Endothelial cell of umbilical vein (primary cell): ENCODE measurements at regions not wholly inside any gene's neighbourhood (a gene's known extent, or its start where the extent isn't known, plus 50 kb on each side); places are given as distances from the start of the nearest gene placed in this dataset.

Experiments
- BruUV-seq: library from RNA; stranded (reverse); fragments of 400-500 nt; replicated peaks from 2 replicates; lab custom pipeline; 2021; lab: Mats Ljungman, UMichigan
- CTCF ChIA-PET: fragments of 300-600, 350-600 bp; sonication (Branson Sonifier 250); formaldehyde crosslinking; loops from one replicate; lab custom pipeline; 2021; ENCODE audit warnings: antibody characterized with exemption, inconsistent platforms; lab: Charles Lee
- POLR2A ChIA-PET: fragments of 300-600, 350-600 bp; sonication (Branson Sonifier 250); formaldehyde crosslinking; loops from one replicate; lab custom pipeline; 2021; ENCODE audit warnings: antibody characterized with exemption, inconsistent platforms; lab: Charles Lee
- DNase-seq: peaks from one replicate; pipeline ENCODE4 v3.0.0-alpha.2; 2011; ENCODE audit warnings: low read depth, low spot score
- FAIRE-seq: peaks from 2 replicates; lab custom pipeline; 2011; peaks lifted over from hg19 to GRCh38; lab: Jason Lieb, UNC
- H2AFZ ChIP-seq: 2 replicates; pipeline ENCODE4 v1.6.0; 2012; ENCODE audit warnings: low read depth, low read length, control low read depth, inconsistent platforms
- H3K27ac ChIP-seq: 2 replicates; pipeline ENCODE4 v1.5.1; 2011; ENCODE audit warnings: low read depth, mild to moderate bottlenecking, control low read depth, low read length, moderate library complexity; ENCODE audit not compliant: insufficient read depth
- H3K27me3 ChIP-seq, 2 experiments: 2 replicates each; pipeline versions ENCODE4 v1.6.0 to v1.6.1; 2011; ENCODE audit warnings: low read length in 2 of 2, mixed read lengths in 1 of 2; ENCODE audit not compliant: control insufficient read depth in 2 of 2, insufficient read depth in 2 of 2
- H3K36me3 ChIP-seq, 2 experiments: 2 replicates in 1 of 2; 3 replicates in 1 of 2; pipeline ENCODE4 v1.5.1; 2011; ENCODE audit warnings: low read length in 2 of 2, mild to moderate bottlenecking in 1 of 2, moderate library complexity in 1 of 2; ENCODE audit not compliant: control insufficient read depth in 2 of 2, insufficient read depth in 2 of 2; ENCODE audit errors: extremely low read depth in 1 of 2
- H3K4me1 ChIP-seq: 3 replicates; pipeline ENCODE4 v1.5.1; 2011; ENCODE audit warnings: mild to moderate bottlenecking, low read length; ENCODE audit not compliant: control insufficient read depth, insufficient read depth; ENCODE audit errors: extremely low read depth
- H3K4me2 ChIP-seq: 2 replicates; pipeline ENCODE4 v1.6.1; 2011; ENCODE audit warnings: low read length, control low read depth, mixed read lengths; ENCODE audit not compliant: insufficient read depth
- H3K4me3 ChIP-seq, 3 experiments: fragments of 200-600 bp in 1 of 3; sonication (generic), shearing (Covaris generic) in 1 of 3; replicated peaks in 1 of 3; 2 replicates each; pipeline ENCODE4 v1.5.1; 2011 to 2016; ENCODE audit warnings: control low read depth in 3 of 3, low read length in 3 of 3, mild to moderate bottlenecking in 2 of 3, inconsistent platforms in 1 of 3, low read depth in 1 of 3, moderate library complexity in 1 of 3; ENCODE audit not compliant: insufficient read depth in 1 of 3
- H3K79me2 ChIP-seq: 2 replicates; pipeline ENCODE4 v1.6.0; 2012; ENCODE audit warnings: low read length, inconsistent platforms; ENCODE audit not compliant: control insufficient read depth, insufficient read depth
- H3K9ac ChIP-seq: replicated peaks from 2 replicates; pipeline ENCODE3; 2011; ENCODE audit warnings: low read length, control low read depth; ENCODE audit not compliant: insufficient read depth; ENCODE audit errors: extremely low read depth
- H3K9me1 ChIP-seq: replicated peaks from 3 replicates; pipeline ENCODE4 v1.6.0; 2011; ENCODE audit warnings: mild to moderate bottlenecking, low read length; ENCODE audit not compliant: control insufficient read depth, insufficient read depth; ENCODE audit errors: extremely low read depth
- H3K9me3 ChIP-seq: replicated peaks from 2 replicates; pipeline ENCODE4 v1.5.1; 2012; ENCODE audit warnings: low read length, inconsistent platforms; ENCODE audit not compliant: control insufficient read depth, insufficient read depth
- H4K20me1 ChIP-seq: replicated peaks from 2 replicates; pipeline ENCODE3; 2011; ENCODE audit warnings: mild to moderate bottlenecking, low read length; ENCODE audit not compliant: control insufficient read depth, insufficient read depth; ENCODE audit errors: extremely low read depth
- CTCF ChIP-seq, 2 donors: IDR thresholded peaks; 1 replicate in 1 of 2; 2 replicates in 1 of 2; pipeline ENCODE4 v1.5.1; 2011; ENCODE audit warnings: low read length in 2 of 2, mild to moderate bottlenecking in 2 of 2, moderate library complexity in 2 of 2, control low read depth in 1 of 2, inconsistent platforms in 1 of 2, low read depth in 1 of 2; ENCODE audit not compliant: insufficient read depth in 1 of 2; ENCODE audit errors: extremely low read depth in 1 of 2
- EZH2 ChIP-seq: IDR thresholded peaks from 2 replicates; pipeline ENCODE4 v1.6.1; 2012; ENCODE audit warnings: borderline replicate concordance, low read depth, mild to moderate bottlenecking, moderate library complexity, low read length, inconsistent platforms; ENCODE audit not compliant: severe bottlenecking
- FOS ChIP-seq: IDR thresholded peaks from 2 replicates; pipeline ENCODE4 v1.6.1; 2011; ENCODE audit warnings: mild to moderate bottlenecking, low read length, moderate library complexity, borderline replicate concordance; ENCODE audit not compliant: insufficient read depth
- GATA2 ChIP-seq: IDR thresholded peaks from 2 replicates; pipeline ENCODE4 v1.7.0; 2011; ENCODE audit warnings: low read depth, mild to moderate bottlenecking, moderate library complexity, mixed read lengths, low read length; ENCODE audit not compliant: insufficient read length, insufficient read depth
- JUN ChIP-seq: IDR thresholded peaks from 2 replicates; pipeline ENCODE4 v1.6.1; 2011; ENCODE audit warnings: borderline replicate concordance, low read depth; ENCODE audit not compliant: insufficient read length, insufficient read depth
- MAX ChIP-seq: IDR thresholded peaks from 2 replicates; pipeline ENCODE4 v1.6.1; 2011; ENCODE audit not compliant: insufficient read depth, insufficient read length
- POLR2A ChIP-seq: IDR thresholded peaks from 2 replicates; pipeline ENCODE4 v1.6.1; 2012; ENCODE audit warnings: low read depth, mild to moderate bottlenecking, control low read depth, low read length
- POLR2AphosphoS5 ChIP-seq: IDR thresholded peaks from 2 replicates; pipeline ENCODE4 v1.6.1; 2012; ENCODE audit warnings: low read depth, mild to moderate bottlenecking, control low read depth, low read length, moderate library complexity; ENCODE audit not compliant: insufficient read depth
- dilution Hi-C: fragments of 300-500 bp; cut with MboI; formaldehyde crosslinking; loops from one replicate; pipeline ENCODE4 v1.15.0; 2019; ENCODE audit warnings: low sequenced_read_pairs; ENCODE audit not compliant: extremely low pct_ligation_motif_present
- intact Hi-C: fragments of 100-400 bp; cut with micrococcal nuclease; formaldehyde crosslinking; loops from one replicate; pipeline ENCODE4 v1.10.0; 2022

- intact Hi-C loops (loop anchor here (1.0 to 2.0 kb wide), 2 partner anchors 127 to 163 kb away; no protein-coding TSS in a partner anchor), dilution Hi-C loops (no loop called here)
- TF ChIP-seq POLR2AphosphoS5 (peak; percentile 37), JUN (peak; percentile 51), GATA2 (peak; percentile 86), FOS (peak; percentile 78), MAX (no peak)
- peak overlapping the region; percentile 25 for H3K9ac ChIP-seq
- POLR2A ChIA-PET = no interaction called here
- peak overlapping the region; percentile 53 for H3K4me2 ChIP-seq
- no peaks in the 10 kb centered on the region for H3K9me3 ChIP-seq
- H2AFZ ChIP-seq = no peak overlapping the region
- CTCF ChIA-PET = interaction anchor here (1.5 kb wide), 1 partner anchor 48 kb away, joined by 5 read pairs; no protein-coding TSS in a partner anchor
- H3K79me2 ChIP-seq = no peaks in the 10 kb centered on the region
- peak; percentile 95 for DNase-seq
- H3K27me3 ChIP-seq = no peaks in the 10 kb centered on the region
- TSS peak; percentile 95 for BruUV-seq
- H3K36me3 ChIP-seq = no peaks in the 10 kb centered on the region
- FAIRE-seq = peak; percentile 8
- H3K9me1 ChIP-seq = no peaks in the 10 kb centered on the region
- no peaks in the 10 kb centered on the region for H4K20me1 ChIP-seq
- no peak overlapping the region for H3K4me3 ChIP-seq
- peaks cover 33% of the 10 kb centered on the region for H3K4me1 ChIP-seq
- peak overlapping the region; percentile 70 for H3K27ac ChIP-seq
These were observed 368.9 kb downstream of the DDX10 start for GRCh38 chr11:109033627-109034338.

GRCh38 chr11:109034339-109034696 is 369.4 kb downstream of the DDX10 start:
- H3K9me1 ChIP-seq = no peaks in the 10 kb centered on the region
- ChIA-PET POLR2A (no interaction called here), CTCF (interaction anchor here (1.5 kb wide), 2 partner anchors 48 to 905 kb away, joined by 3 to 5 read pairs; no protein-coding TSS in a partner anchor)
- intact Hi-C loops (loop anchor here (2.0 kb wide), 1 partner anchor 164 kb away; no protein-coding TSS in a partner anchor), dilution Hi-C loops (no loop called here)
- peaks cover 39% of the 10 kb centered on the region for H3K4me1 ChIP-seq
- peak; percentile 78 for DNase-seq
- H3K27me3 ChIP-seq = no peaks in the 10 kb centered on the region
- H3K9me3 ChIP-seq = no peaks in the 10 kb centered on the region
- H3K79me2 ChIP-seq = no peaks in the 10 kb centered on the region
- no TSS peak for BruUV-seq
- peak; percentile 80 for TF ChIP-seq POLR2AphosphoS5
- no peak for TF ChIP-seq EZH2
- no peak for TF ChIP-seq CTCF (IDR thresholded peaks at IDR 0.05; ENCODE audit: extremely low read depth in 1 of 2, insufficient read depth in 1 of 2, low read depth in 1 of 2, low read length in 2 of 2)
- TF ChIP-seq FOS = peak; percentile 96
- TF ChIP-seq POLR2A = no peak
- peak; percentile 99 for TF ChIP-seq GATA2
- TF ChIP-seq JUN = peak; percentile 56
- no peak overlapping the region for H3K4me3 ChIP-seq
- peak overlapping the region; percentile 70 for H3K27ac ChIP-seq
- no peaks in the 10 kb centered on the region for H4K20me1 ChIP-seq
- no peak overlapping the region for H2AFZ ChIP-seq
- H3K4me2 ChIP-seq = peak overlapping the region; percentile 53
- peak overlapping the region; percentile 25 for H3K9ac ChIP-seq
- no peaks in the 10 kb centered on the region for H3K36me3 ChIP-seq
- peak; percentile 73 for FAIRE-seq
